NCI-H146 treated with DMSO at 0.1 percent for 48 hours (cell line): ENCODE measurements at regions not wholly inside any gene's neighbourhood (a gene's known extent, or its start where the extent isn't known, plus 50 kb on each side); places are given as distances from the start of the nearest gene placed in this dataset.

Experiments used
- DNase-seq: peaks from one replicate; lab custom pipeline; 2025; ENCODE audit not compliant: unreplicated experiment; lab: John Stamatoyannopoulos, UW

- no peak for DNase-seq
These were observed 443.9 kb upstream of the CDH4 start for GRCh38 chr20:60808003-60808672.

- DNase-seq = no peak
These were observed 443.4 kb upstream of the CDH4 start for GRCh38 chr20:60808701-60809100.

GRCh38 chr20:60810561-60810960 is 441.5 kb upstream of the CDH4 start:
- DNase-seq = no peak

- no peak for DNase-seq
These were observed 439.5 kb upstream of the CDH4 start for GRCh38 chr20:60812561-60812960.

GRCh38 chr20:60813066-60813465 is 439.0 kb upstream of the CDH4 start:
- no peak for DNase-seq

- no peak for DNase-seq
These were observed 436.4 kb upstream of the CDH4 start for GRCh38 chr20:60815656-60816055.

GRCh38 chr20:60816901-60817300 is 435.2 kb upstream of the CDH4 start:
- DNase-seq = no peak

GRCh38 chr20:60817891-60818290 is 434.2 kb upstream of the CDH4 start:
- DNase-seq = no peak

GRCh38 chr20:60819511-60819910 is 432.6 kb upstream of the CDH4 start:
- DNase-seq = no peak

GRCh38 chr20:60820149-60820548 is 431.9 kb upstream of the CDH4 start:
- DNase-seq = no peak

GRCh38 chr20:60820918-60821317 is 431.1 kb upstream of the CDH4 start:
- no peak for DNase-seq

GRCh38 chr20:60822699-60823607 is 429.1 kb upstream of the CDH4 start:
- no peak for DNase-seq

- no peak for DNase-seq
These were observed 416.2 kb upstream of the CDH4 start for GRCh38 chr20:60835876-60836275.

- DNase-seq = no peak
These were observed 414.8 kb upstream of the CDH4 start for GRCh38 chr20:60837173-60837770.

GRCh38 chr20:60838297-60838696 is 413.8 kb upstream of the CDH4 start:
- DNase-seq = no peak

GRCh38 chr20:60840971-60841370 is 411.1 kb upstream of the CDH4 start:
- no peak for DNase-seq

- no peak for DNase-seq
These were observed 406.9 kb upstream of the CDH4 start for GRCh38 chr20:60845146-60845545.

GRCh38 chr20:60851826-60852704 is 400.0 kb upstream of the CDH4 start:
- no peak for DNase-seq

GRCh38 chr20:60857708-60858107 is 394.4 kb upstream of the CDH4 start:
- no peak for DNase-seq

- no peak for DNase-seq
These were observed 389.5 kb upstream of the CDH4 start for GRCh38 chr20:60862601-60863000.

GRCh38 chr20:60863548-60863947 is 388.5 kb upstream of the CDH4 start:
- no peak for DNase-seq
